GM19324 (cell line): ENCODE measurements at regions not wholly inside any gene's neighbourhood (a gene's known extent, or its start where the extent isn't known, plus 50 kb on each side); places are given as distances from the start of the nearest gene placed in this dataset.

Source experiments
- ATAC-seq: cut with Tn5 transposase; IDR thresholded peaks from one replicate; pipeline ENCODE4 v1.9.1; 2021; ENCODE audit warnings: mild to moderate bottlenecking, moderate library complexity; ENCODE audit not compliant: unreplicated experiment, low FRiP score

GRCh38 chr1:75074831-75075395, 59.3 kb upstream of the LHX8 start:
- no peak for ATAC-seq

GRCh38 chr1:75079538-75080290, 54.5 kb upstream of the LHX8 start:
- no peak for ATAC-seq

- no peak for ATAC-seq
Observed at GRCh38 chr1:75083223-75083622, 51.0 kb upstream of the LHX8 start.

DNA sequence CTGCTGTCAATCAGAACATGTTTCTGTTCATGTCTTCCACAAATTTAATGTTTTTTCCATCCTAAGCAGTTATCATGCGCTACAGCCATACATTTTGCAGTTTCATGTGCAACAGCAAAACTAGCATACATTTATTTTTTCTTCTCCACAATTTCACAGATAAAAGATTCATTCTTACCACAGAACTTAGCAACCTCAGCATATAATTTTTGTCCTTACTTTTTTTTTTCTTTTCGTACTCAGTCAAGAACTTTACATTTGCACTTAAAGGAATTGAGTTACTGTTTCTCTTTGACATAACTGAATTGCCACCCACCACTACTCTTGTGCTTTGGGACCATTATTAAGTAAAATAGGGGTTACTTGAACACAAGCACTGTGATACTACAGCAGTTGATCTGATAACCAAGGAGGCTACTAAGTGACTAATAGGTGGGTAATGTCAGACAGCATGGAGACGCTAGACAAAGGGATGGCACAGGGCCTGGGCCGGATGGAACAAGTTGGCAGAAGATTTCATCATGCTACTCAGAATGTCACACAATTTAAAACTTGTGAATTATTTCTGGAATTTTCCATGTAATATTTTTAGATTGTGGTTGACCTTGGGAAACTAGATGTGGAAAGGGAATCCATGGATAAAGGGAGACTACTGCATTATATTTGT, 50.2 kb upstream of the LHX8 start:
- ATAC-seq: no peak
